Activated T-cell treated with anti-CD3 and anti-CD28 coated beads, Interleukin-2, amount 50 U/mL, for 24 hours (primary cell): ENCODE measurements at regions not wholly inside any gene's neighbourhood (a gene's known extent, or its start where the extent isn't known, plus 50 kb on each side); places are given as distances from the start of the nearest gene placed in this dataset.

ENCODE experiments used
- DNase-seq: peaks from one replicate; pipeline ENCODE4 v3.0.0-alpha.2; 2020
- H3K27ac Mint-ChIP-seq: 2 replicates; pipeline ENCODE4 v1.8.0; 2020; ENCODE audit warnings: mild to moderate bottlenecking, mixed read lengths
- H3K27me3 Mint-ChIP-seq: 2 replicates; pipeline ENCODE4 v1.8.0; 2020; ENCODE audit warnings: mixed read lengths
- H3K36me3 Mint-ChIP-seq: 2 replicates; pipeline ENCODE4 v1.8.0; 2020; ENCODE audit warnings: low read depth, mixed read lengths
- H3K4me1 Mint-ChIP-seq: 2 replicates; pipeline ENCODE4 v1.8.0; 2020; ENCODE audit warnings: low read depth, mixed read lengths
- H3K4me3 Mint-ChIP-seq: 2 replicates; pipeline ENCODE4 v1.8.0; 2020; ENCODE audit warnings: mild to moderate bottlenecking, moderate library complexity, mixed read lengths
- H3K9me3 Mint-ChIP-seq: 2 replicates; pipeline ENCODE4 v1.8.0; 2020; ENCODE audit warnings: mixed read lengths

DNA sequence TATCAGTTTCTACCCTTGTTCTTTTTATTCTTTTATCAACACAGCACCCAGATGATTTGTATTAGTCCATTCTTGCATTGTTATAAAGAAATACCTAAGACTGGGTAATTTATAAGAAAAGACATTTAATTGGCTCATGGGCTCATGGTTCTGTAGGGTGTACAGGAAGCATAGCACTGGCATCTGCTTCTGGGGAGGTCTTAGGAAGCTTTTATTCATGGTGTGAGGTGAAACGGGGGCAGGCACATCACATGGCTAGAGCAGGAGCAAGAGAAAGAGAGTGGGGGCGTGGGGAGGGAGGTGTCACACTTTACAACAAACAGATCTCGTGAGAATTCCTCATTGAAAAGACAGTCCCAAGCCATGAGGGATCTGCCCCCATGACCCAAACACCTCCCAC lies 285.3 kb downstream of the SMARCA1 start:
- Mint-ChIP-seq H3K27ac (no peak overlapping the region), H3K4me1 (no peaks in the 10 kb centered on the region)
- no peak for DNase-seq

DNA sequence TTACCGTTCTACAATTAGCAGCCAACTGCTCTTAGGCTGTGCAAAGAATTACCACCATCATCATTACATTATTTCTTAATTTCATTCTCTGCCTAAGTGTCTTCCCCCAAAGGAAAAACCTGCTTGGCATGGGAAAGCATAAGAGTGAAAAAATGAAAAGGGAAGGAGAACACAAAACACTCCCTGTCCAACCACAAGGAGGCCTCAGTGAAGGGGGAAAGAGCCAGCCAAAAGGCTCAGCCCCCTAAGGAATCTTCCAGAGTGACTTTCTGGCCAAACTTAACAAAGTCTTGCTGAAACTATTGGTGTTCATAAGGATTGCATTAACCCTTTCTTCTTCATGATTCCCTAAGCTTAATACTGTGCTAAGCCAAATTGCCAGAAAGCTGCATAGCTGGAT lies 287.4 kb downstream of the SMARCA1 start:
- peaks cover 15% of the 10 kb centered on the region for H3K27me3 Mint-ChIP-seq
- no peak overlapping the region for H3K27ac Mint-ChIP-seq

More for the DNA sequence above, 285.3 kb downstream of the SMARCA1 start:
- Mint-ChIP-seq H3K36me3 (no peaks in the 10 kb centered on the region), H3K9me3 (no peaks in the 10 kb centered on the region), H3K4me3 (no peak overlapping the region), H3K27me3 (peaks cover 15% of the 10 kb centered on the region)

DNA sequence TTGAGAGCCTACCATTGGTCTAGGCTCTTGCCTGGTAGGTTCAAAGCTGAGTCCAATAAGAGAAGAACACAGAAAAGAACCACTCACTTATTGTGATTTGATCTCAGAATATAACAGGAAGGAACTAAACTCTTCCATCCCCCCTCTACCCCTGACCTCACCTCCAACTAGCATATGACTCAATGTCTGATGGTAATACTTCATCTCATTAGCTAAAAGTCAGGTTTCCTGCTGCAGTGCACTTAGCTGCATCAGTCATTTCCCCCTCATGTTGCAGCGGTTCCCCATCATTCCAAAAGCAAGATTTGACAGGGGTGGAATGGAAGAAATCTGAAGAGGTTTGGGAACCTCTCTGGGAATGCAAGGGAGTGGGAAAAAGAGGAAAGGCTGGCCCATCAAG lies 289.5 kb downstream of the SMARCA1 start:
- no peak for DNase-seq
- no peak overlapping the region for H3K4me3 Mint-ChIP-seq
- H3K4me1 Mint-ChIP-seq = no peaks in the 10 kb centered on the region
- no peaks in the 10 kb centered on the region for H3K36me3 Mint-ChIP-seq
- no peak overlapping the region for H3K27ac Mint-ChIP-seq
- H3K9me3 Mint-ChIP-seq = no peaks in the 10 kb centered on the region
- peaks cover 15% of the 10 kb centered on the region for H3K27me3 Mint-ChIP-seq

More for the DNA sequence above, 287.4 kb downstream of the SMARCA1 start:
- no peak overlapping the region for H3K4me3 Mint-ChIP-seq
- H3K9me3 Mint-ChIP-seq = no peaks in the 10 kb centered on the region
- DNase-seq = no peak
- H3K36me3 Mint-ChIP-seq = no peaks in the 10 kb centered on the region
- H3K4me1 Mint-ChIP-seq = no peaks in the 10 kb centered on the region

DNA sequence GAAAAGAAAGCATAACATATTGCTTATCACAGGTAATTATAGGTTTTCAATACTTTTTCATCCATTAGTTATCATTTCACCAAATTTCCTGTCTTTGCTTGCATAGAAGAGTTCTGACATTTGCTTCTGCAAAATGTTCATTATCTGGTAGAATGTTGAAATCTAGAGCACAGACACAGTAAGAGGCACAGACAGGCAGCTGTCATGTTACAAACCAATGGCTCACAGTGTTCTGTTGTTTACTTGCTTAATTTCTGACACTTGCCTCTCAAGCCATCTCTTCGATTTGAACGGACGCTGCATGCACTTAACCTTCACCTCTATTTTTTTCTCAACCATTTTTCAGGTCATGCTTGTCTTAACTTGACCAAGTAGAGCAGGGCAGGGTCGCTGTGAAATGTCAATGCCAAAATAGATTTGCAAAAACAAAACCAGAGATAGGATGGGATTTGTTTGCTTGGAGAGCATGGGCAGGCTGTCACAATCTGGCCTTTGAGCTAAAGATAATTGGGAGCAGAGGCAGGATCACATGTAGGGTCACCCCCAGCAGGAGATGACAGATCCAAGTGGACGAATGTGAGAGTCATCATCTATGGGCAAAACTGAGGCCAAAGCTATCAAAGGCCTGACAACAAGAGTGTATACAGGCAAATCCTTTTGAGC lies 292.3 kb downstream of the SMARCA1 start:
- H3K27ac Mint-ChIP-seq = no peak overlapping the region
- H3K27me3 Mint-ChIP-seq = peaks cover 9% of the 10 kb centered on the region
- no peaks in the 10 kb centered on the region for H3K4me1 Mint-ChIP-seq
- no peak for DNase-seq
- no peaks in the 10 kb centered on the region for H3K36me3 Mint-ChIP-seq
- no peak overlapping the region for H3K4me3 Mint-ChIP-seq
- no peaks in the 10 kb centered on the region for H3K9me3 Mint-ChIP-seq

DNA sequence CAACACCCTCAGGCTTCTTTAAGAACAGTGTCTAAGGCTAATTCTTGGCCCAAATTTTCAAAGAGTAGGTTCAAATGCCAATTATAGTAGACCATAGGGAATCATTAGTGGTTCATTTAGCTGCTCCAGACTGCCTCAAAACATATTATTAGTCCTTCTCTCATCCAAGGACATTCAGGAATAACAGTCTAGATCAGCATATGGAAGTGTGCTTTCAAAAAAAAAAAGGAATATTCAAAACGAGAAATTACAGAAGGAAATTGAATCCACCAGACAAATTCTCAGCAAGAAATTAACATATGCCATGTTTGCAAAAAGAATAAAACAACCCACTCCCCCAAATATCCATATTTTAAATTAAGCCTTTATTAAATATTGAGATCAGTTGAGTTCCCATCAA lies 293.1 kb downstream of the SMARCA1 start:
- DNase-seq = no peak
- Mint-ChIP-seq H3K9me3 (no peaks in the 10 kb centered on the region), H3K36me3 (no peaks in the 10 kb centered on the region), H3K4me1 (no peaks in the 10 kb centered on the region), H3K27ac (no peak overlapping the region), H3K4me3 (no peak overlapping the region), H3K27me3 (peaks cover 7% of the 10 kb centered on the region)

DNA sequence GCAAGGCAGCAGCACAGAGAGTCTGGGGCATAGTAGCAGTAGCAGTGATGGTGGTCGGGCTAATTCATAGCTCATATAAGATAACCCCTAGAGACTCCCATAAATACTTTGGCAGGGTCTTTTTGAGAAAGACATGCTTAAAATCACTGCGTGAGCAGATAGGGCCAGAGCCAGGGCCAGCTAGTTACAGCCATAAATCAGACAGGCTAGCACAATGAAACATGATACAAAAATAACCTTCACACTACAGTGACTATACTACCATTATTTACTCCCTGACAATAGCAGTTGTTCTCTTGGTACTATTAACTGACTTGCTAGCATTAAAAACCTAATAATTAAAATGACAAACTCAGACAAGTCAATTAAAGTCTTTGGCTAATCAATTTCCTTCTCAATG lies 295.9 kb downstream of the SMARCA1 start:
- Mint-ChIP-seq H3K4me1 (no peaks in the 10 kb centered on the region), H3K27ac (no peak overlapping the region), H3K27me3 (peaks cover 14% of the 10 kb centered on the region), H3K36me3 (no peaks in the 10 kb centered on the region), H3K4me3 (no peak overlapping the region), H3K9me3 (no peaks in the 10 kb centered on the region)
- DNase-seq = no peak

DNA sequence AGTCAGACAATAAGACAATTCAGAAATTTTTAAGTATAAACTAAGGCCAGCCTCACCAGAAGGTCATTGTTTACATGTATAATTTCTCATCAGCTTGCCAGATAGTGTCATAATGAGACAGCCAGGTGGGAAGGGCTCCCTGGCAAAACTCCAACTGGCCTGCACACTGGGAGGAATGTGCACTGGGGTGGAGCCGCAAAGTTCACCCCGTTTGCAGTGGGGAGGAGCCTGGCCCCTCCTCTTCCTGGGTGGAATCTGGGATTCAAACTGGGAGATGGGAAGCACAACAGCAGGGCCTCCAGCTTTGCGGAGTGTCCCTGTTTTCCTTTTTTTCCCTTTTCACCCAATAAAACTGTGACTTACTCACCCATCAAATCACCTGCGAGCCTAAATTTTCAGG lies 329.9 kb downstream of the SMARCA1 start:
- Mint-ChIP-seq H3K27ac (no peak overlapping the region), H3K4me3 (no peak overlapping the region), H3K4me1 (no peaks in the 10 kb centered on the region), H3K27me3 (peaks cover 27% of the 10 kb centered on the region), H3K9me3 (no peaks in the 10 kb centered on the region), H3K36me3 (no peaks in the 10 kb centered on the region)
- no peak for DNase-seq

DNA sequence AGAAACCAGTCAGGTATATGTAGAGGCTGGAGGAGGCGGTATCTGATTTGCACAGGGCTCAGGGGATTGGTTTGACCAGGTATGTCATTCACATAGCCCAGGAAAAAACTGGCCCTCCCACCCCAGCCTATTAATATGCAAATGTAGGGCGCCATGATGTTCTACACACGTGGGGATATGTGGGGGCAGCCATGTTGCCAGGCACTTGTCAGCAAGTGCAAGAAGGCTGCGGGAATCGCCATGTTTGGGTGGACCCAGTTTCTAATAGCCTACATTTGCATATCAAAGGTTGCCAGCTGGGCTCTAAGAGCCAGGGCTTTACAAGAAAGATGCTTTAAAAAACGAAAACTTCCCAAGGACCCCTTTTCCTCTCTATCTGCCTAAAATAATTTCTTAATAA lies 335.1 kb downstream of the SMARCA1 start:
- Mint-ChIP-seq H3K9me3 (no peaks in the 10 kb centered on the region), H3K4me3 (no peak overlapping the region), H3K27me3 (peaks cover 36% of the 10 kb centered on the region), H3K4me1 (no peaks in the 10 kb centered on the region), H3K36me3 (no peaks in the 10 kb centered on the region), H3K27ac (no peak overlapping the region)
- DNase-seq = no peak

DNA sequence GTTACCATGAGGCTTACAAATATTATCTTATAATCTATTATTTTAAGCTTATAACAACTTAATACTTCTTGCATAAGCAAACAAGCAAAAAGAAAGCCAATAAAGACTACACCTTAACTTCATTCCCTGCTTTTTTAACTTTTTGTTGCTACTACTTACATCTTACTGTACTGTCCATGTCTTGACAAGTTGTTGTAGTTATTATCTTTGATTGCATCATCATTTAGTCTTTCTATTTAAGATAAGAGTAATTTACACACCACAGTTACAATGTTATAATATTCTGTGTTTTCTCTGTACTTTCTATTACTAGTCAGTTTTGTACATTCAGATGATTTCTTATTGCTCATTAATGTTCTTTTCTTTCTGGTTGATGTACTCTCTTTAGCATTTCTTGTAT lies 346.6 kb downstream of the SMARCA1 start:
- no peaks in the 10 kb centered on the region for H3K9me3 Mint-ChIP-seq
- DNase-seq = no peak
- no peaks in the 10 kb centered on the region for H3K36me3 Mint-ChIP-seq
- peaks cover 32% of the 10 kb centered on the region for H3K27me3 Mint-ChIP-seq
- no peaks in the 10 kb centered on the region for H3K4me1 Mint-ChIP-seq
- no peak overlapping the region for H3K4me3 Mint-ChIP-seq
- H3K27ac Mint-ChIP-seq = no peak overlapping the region

DNA sequence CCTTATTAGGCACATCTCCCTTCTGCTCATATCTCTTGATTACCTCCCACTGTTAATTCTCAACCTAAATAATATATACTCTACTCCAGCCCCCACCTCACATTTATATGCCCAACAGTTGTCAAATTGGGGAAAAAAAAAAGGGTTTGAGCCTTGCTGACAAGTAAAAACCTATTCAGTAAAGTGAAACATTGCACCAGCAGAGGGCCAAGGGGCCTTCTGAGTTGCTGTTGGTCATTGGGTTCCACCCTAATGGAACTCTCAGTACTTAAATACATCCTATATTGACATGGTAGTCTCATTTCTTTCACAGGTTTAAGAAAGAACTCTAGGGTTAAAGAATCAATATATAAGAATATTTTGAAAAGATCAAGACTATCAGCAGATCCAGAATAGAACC lies 362.2 kb downstream of the SMARCA1 start:
- Mint-ChIP-seq H3K4me3 (no peak overlapping the region), H3K4me1 (no peaks in the 10 kb centered on the region), H3K9me3 (peaks cover 4% of the 10 kb centered on the region), H3K27me3 (peaks cover 9% of the 10 kb centered on the region), H3K36me3 (no peaks in the 10 kb centered on the region), H3K27ac (no peak overlapping the region)
- no peak for DNase-seq

DNA sequence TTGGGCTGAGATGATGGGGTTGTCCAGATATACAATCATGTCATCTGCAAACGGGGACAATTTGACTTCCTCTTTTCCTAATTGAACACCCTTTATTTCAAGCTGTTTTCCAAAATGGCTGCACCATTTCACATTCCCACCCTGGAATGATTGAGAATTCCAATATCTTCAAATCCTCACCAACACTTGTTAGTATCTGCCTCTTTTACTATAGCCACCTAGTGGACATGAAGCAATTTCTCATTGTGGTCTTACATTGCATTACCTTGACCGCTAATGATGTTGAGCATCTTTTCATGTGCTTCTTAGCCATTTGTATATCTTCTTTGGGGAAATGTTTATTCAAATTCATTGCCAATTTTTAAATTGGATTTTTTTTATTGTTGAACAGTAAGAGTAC lies 364.8 kb downstream of the SMARCA1 start:
- Mint-ChIP-seq H3K4me1 (no peaks in the 10 kb centered on the region), H3K27ac (no peak overlapping the region), H3K4me3 (no peak overlapping the region), H3K27me3 (peaks cover 9% of the 10 kb centered on the region), H3K36me3 (no peaks in the 10 kb centered on the region), H3K9me3 (peaks cover 4% of the 10 kb centered on the region)
- DNase-seq = no peak

DNA sequence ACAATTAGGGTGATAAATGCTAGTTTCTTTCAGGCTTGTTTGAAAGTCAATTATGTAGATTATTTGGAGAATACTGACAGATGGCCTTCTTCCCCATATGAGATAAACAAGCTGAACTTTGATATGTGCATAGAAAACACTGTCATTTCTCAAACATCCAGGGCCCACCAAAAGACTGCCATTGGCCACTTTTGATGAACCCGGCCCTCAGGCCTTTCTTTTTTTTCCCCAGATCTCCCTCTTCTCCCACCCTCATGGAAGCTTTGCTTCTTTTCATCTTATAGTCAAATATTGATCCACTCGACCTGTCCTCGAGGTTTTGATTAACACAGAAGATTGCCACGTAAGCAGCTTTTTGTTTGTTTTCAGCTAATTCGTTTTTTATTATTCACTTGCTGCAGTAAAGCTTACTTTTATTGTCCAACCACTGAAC lies 377.4 kb downstream of the SMARCA1 start:
- H3K27ac Mint-ChIP-seq = no peak overlapping the region
- no peak for DNase-seq
- H3K4me3 Mint-ChIP-seq = no peak overlapping the region
- no peaks in the 10 kb centered on the region for H3K9me3 Mint-ChIP-seq
- no peaks in the 10 kb centered on the region for H3K36me3 Mint-ChIP-seq
- H3K27me3 Mint-ChIP-seq = peaks cover 23% of the 10 kb centered on the region
- no peaks in the 10 kb centered on the region for H3K4me1 Mint-ChIP-seq

DNA sequence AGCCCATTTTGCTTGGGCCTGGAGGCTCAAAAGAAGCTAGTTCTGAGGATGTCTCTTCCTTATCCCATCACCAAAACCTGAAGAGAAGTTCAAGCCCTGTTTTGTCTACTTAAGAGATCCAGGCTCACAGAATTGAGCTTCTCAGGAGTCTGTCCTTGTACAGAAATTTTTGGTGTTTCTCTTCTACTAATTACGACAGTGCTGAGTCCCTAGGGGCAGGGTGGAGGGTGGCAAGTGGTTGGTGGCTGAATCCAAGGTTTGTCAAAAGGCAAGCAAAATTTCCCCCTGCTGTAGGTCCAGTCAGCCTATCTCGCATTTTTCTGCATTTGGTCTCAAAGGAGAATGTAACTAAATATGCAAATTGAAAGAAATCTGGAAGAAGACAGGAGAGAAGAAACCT lies 377.9 kb downstream of the SMARCA1 start:
- peaks cover 23% of the 10 kb centered on the region for H3K27me3 Mint-ChIP-seq
- H3K4me1 Mint-ChIP-seq = no peaks in the 10 kb centered on the region
- no peak for DNase-seq
- H3K27ac Mint-ChIP-seq = no peak overlapping the region
- H3K9me3 Mint-ChIP-seq = no peaks in the 10 kb centered on the region
- no peaks in the 10 kb centered on the region for H3K36me3 Mint-ChIP-seq
- no peak overlapping the region for H3K4me3 Mint-ChIP-seq

DNA sequence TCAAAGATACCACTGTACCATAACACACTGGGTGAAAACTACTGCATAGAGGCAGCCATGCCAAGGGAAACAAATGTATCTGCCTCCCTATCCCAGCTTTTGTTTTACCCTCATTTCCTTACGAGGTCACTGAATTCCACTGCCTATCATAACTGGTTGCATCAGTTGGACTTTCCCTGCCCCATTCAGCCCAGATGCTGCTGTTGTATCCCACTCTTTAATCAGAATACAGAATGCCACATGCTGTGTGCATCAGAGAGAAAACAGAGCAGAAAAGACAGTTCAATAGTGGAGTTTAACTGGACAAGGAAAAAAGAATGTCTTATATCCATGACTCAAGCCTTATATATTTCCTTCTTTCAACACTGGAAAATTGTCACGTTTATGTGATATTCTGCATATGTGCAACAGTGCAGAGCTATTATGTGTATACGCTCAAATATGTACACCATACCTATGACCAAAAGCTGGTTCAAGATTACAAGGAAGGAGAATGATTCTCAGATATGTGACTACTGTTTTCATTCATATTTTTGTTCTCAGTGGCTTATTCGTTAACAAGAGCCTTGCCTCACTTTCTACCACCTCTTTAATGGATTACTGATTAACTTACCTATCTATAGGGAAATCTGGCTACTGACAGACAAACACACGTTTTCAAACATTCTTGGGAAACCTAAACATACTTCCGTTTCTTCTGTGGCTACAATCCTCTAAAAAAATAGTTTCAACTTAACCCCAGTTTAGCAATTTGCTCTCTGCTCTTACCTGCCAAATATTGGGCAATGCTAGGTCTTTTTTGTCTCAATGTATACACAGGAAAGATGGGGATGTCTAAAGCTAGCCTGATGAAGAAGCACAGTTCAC lies 378.9 kb downstream of the SMARCA1 start:
- Mint-ChIP-seq H3K4me3 (no peak overlapping the region), H3K9me3 (no peaks in the 10 kb centered on the region), H3K4me1 (no peaks in the 10 kb centered on the region), H3K27me3 (peaks cover 20% of the 10 kb centered on the region), H3K27ac (no peak overlapping the region), H3K36me3 (no peaks in the 10 kb centered on the region)
- DNase-seq = no peak

DNA sequence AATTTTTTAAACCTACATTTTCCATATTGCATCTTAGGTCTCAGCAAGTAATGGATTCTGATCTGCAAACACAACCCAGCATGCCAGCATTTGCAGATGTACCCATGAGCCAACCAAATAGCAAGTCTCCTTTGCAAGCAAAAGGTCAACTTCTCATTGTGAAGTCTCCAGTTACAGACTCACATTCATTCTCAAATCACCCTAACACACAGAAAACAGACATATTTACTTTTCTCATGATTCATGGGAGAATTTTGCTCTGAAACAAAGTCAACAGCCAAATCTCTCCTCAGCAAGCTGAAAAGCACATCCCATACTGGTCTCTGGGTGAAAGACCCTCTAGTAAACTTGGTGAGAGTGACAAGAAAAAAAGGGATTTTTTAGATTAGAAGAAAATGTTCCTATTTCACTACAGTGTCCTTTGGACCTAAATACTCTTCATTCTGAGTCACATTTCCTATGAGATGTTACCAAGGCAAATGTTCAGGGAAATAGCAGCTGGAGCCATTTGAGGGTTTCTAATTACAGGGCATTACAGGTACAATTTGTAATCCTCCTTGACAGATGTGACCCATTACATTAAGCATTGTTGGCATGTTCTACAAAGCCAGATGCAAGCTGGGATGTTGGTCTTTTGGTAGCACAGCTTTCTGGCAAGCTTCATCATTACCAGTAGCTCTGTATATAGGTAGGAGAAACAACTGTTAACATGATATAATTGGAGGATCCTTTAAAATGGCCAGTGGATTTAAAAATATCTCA lies 383.3 kb downstream of the SMARCA1 start:
- no peaks in the 10 kb centered on the region for H3K27me3 Mint-ChIP-seq
- H3K36me3 Mint-ChIP-seq = no peaks in the 10 kb centered on the region
- no peak for DNase-seq
- no peak overlapping the region for H3K27ac Mint-ChIP-seq
- H3K4me1 Mint-ChIP-seq = no peaks in the 10 kb centered on the region
- no peaks in the 10 kb centered on the region for H3K9me3 Mint-ChIP-seq
- no peak overlapping the region for H3K4me3 Mint-ChIP-seq
